Thyroid gland (tissue), 4 donors: ENCODE measurements at regions not wholly inside any gene's neighbourhood (a gene's known extent, or its start where the extent isn't known, plus 50 kb on each side); places are given as distances from the start of the nearest gene placed in this dataset. TPM values are rescaled to one million over a fixed set of nuclear protein-coding genes. Genes with fewer than 3 reads are reported as not detected.

Experiments used
- DNase-seq, 2 donors: peaks; one replicate each; pipeline ENCODE4 v3.0.0-alpha.2; 2019
- H3K27ac ChIP-seq, 3 donors: fragments of 200-600 bp; sonication (generic); 1 replicate in 2 of 3; 2 replicates in 1 of 3; pipeline ENCODE4 v1.5.1; 2016 to 2019; ENCODE audit warnings: mild to moderate bottlenecking in 1 of 3, moderate library complexity in 1 of 3
- H3K27me3 ChIP-seq: fragments of 200-600 bp; sonication (generic); one replicate; pipeline ENCODE4 v1.5.1; 2019
- H3K36me3 ChIP-seq, 2 donors: fragments of 200-600 bp; sonication (generic); one replicate each; pipeline ENCODE4 v1.5.1; 2016 to 2019
- H3K4me1 ChIP-seq, 2 donors: fragments of 200-600 bp; sonication (generic); one replicate each; pipeline ENCODE4 v1.5.1; 2017 to 2019
- H3K4me3 ChIP-seq, 3 donors: fragments of 200-600 bp; sonication (generic); replicated peaks in 1 of 3; 1 replicate in 2 of 3; 2 replicates in 1 of 3; pipeline ENCODE4 v1.5.1; 2016; ENCODE audit warnings: mild to moderate bottlenecking in 1 of 3
- H3K9me3 ChIP-seq: fragments of 200-600 bp; sonication (generic); one replicate; pipeline ENCODE4 v1.5.1; 2017
- CTCF ChIP-seq, 6 experiments: fragments of 200-600 bp in 3 of 6; fragments of 450-650 bp in 3 of 6; sonication (generic) in 3 of 6; IDR thresholded peaks; one replicate each; pipeline ENCODE4 v1.5.1; 2016 to 2019; ENCODE audit warnings: antibody characterized with exemption in 6 of 6, mild to moderate bottlenecking in 2 of 6, inconsistent platforms in 1 of 6, moderate library complexity in 1 of 6
- POLR2A ChIP-seq, 2 donors: fragments of 450-650 bp; IDR thresholded peaks; one replicate each; pipeline ENCODE4 v1.6.1; 2017; ENCODE audit warnings: antibody characterized with exemption in 2 of 2, mild to moderate bottlenecking in 2 of 2, moderate library complexity in 1 of 2
- WGBS, 2 donors: methylation state at CpG; one replicate each; pipeline ENCODE4 v1.1.5; 2017; 5-methylcytosine and 5-hydroxymethylcytosine counted together
- intact Hi-C: fragments of 100-400 bp; cut with DNase I; formaldehyde crosslinking; loops from one replicate; pipeline ENCODE4 v1.15.1; 2023
- small RNA-seq: library from RNA; depleted of rRNA; stranded (forward); fragments of <200 nt; gene quantifications from one replicate; pipeline ENCODE3, GENCODE V24; 2016

GRCh38 chr1:185367218-185367617 is 50.2 kb upstream of the IVNS1ABP start:
- Histone ChIP-seq H3K27ac (no peak overlapping the region), H3K4me3 (no peak overlapping the region), H3K36me3 (no peaks in the 10 kb centered on the region), H3K4me1 (no peaks in the 10 kb centered on the region), H3K9me3 (no peaks in the 10 kb centered on the region), H3K27me3 (no peaks in the 10 kb centered on the region)
- 73 to 74% methylated on average over 6 of the region's 6 CpGs for WGBS, 2 donors
- DNase-seq, result no peak
- intact Hi-C loops, result no loop called here
- TF ChIP-seq CTCF (IDR thresholded peaks at IDR 0.05) (no peak), POLR2A (IDR thresholded peaks at IDR 0.05) (no peak)

Small RNA genes in the stretch of these regions (small RNA-seq; reads per million reads assigned to genes)
- not detected for gene MCRIP2P2
- not detected for gene RF00019
- not detected for gene RNU7-183P
